GM12878 (cell line): ENCODE measurements at regions not wholly inside any gene's neighbourhood (a gene's known extent, or its start where the extent isn't known, plus 50 kb on each side); places are given as distances from the start of the nearest gene placed in this dataset.

Experiments
- ATAC-seq: fragments of 200-7000 bp; cut with Tn5 transposase; 3 replicates; pipeline ENCODE4 v1.9.1; 2020; ENCODE audit warnings: mild to moderate bottlenecking, moderate library complexity
- BruUV-seq: library from RNA; stranded (reverse); fragments of 400-500 nt; replicated peaks from 2 replicates; lab custom pipeline; 2021; lab: Mats Ljungman, UMichigan
- CTCF ChIA-PET: fragments of 300-600 bp; sonication (Branson Sonifier 250); formaldehyde crosslinking; extraction: SDS; loops from one replicate; lab custom pipeline; 2021; ENCODE audit warnings: inconsistent platforms; lab: Yijun Ruan, JAX
- POLR2A ChIA-PET: fragments of 350-600 bp; formaldehyde crosslinking; extraction: SDS; loops from one replicate; lab custom pipeline; 2021; ENCODE audit warnings: inconsistent platforms; lab: Charles Lee
- RAD21 ChIA-PET: fragments of 300-600 bp; sonication (Branson Sonifier 250); formaldehyde crosslinking; loops from one replicate; lab custom pipeline; 2023; ENCODE audit warnings: antibody characterized with exemption; ENCODE audit not compliant: unreplicated experiment; lab: Charles Lee
- SMC1A ChIA-PET: fragments of 300-600 bp; sonication (Branson Sonifier 250); formaldehyde crosslinking; loops from one replicate; lab custom pipeline; 2023; ENCODE audit not compliant: unreplicated experiment, uncharacterized antibody; lab: Charles Lee
- DNase-seq: peaks from one replicate; pipeline ENCODE4 v3.0.0-alpha.2; 2011; ENCODE audit warnings: low read depth, low spot score
- FAIRE-seq: peaks from 3 replicates; lab custom pipeline; 2011; peaks lifted over from hg19 to GRCh38; lab: Jason Lieb, UNC
- H2AFZ ChIP-seq: 2 replicates; pipeline ENCODE4 v1.6.0; 2011; ENCODE audit warnings: low read depth, low read length, control low read depth; ENCODE audit not compliant: control insufficient read depth
- H3K27ac ChIP-seq: 2 replicates; pipeline ENCODE4 v1.5.1; 2011; ENCODE audit warnings: control low read depth; ENCODE audit not compliant: control insufficient read depth, insufficient read depth
- H3K27me3 ChIP-seq, 2 experiments: replicated peaks in 1 of 2; 2 replicates each; pipeline versions ENCODE4 v1.6.0 to v1.6.1; 2011; ENCODE audit warnings: low read length in 1 of 2; ENCODE audit not compliant: control insufficient read depth in 2 of 2, insufficient read depth in 2 of 2
- H3K36me3 ChIP-seq, 2 experiments: 2 replicates each; pipeline ENCODE4 v1.5.1; 2011; ENCODE audit warnings: low read length in 1 of 2; ENCODE audit not compliant: control insufficient read depth in 2 of 2, insufficient read depth in 2 of 2
- H3K4me1 ChIP-seq: 2 replicates; pipeline ENCODE4 v1.6.1; 2011; ENCODE audit warnings: mild to moderate bottlenecking, low read length, moderate library complexity, mixed read lengths; ENCODE audit not compliant: control insufficient read depth, insufficient read depth
- H3K4me2 ChIP-seq: 2 replicates; pipeline ENCODE4 v1.6.0; 2011; ENCODE audit warnings: control low read depth; ENCODE audit not compliant: control insufficient read depth, insufficient read depth
- H3K4me3 ChIP-seq: fragments of 200-600 bp; sonication (generic); 2 replicates; pipeline ENCODE4 v1.5.1; 2016
- H3K79me2 ChIP-seq: 2 replicates; pipeline ENCODE4 v1.6.0; 2011; ENCODE audit warnings: low read length; ENCODE audit not compliant: control insufficient read depth, insufficient read depth
- H3K9ac ChIP-seq: 2 replicates; pipeline ENCODE4 v1.8.0; 2011; ENCODE audit warnings: low read length, control low read depth, mixed read lengths; ENCODE audit not compliant: control insufficient read depth, insufficient read depth
- H3K9me3 ChIP-seq: replicated peaks from 3 replicates; pipeline ENCODE4 v1.5.1; 2011; ENCODE audit warnings: mild to moderate bottlenecking, low read length; ENCODE audit not compliant: control insufficient read depth, insufficient read depth
- H4K20me1 ChIP-seq: 2 replicates; pipeline ENCODE4 v1.6.0; 2011; ENCODE audit not compliant: control insufficient read depth, insufficient read depth
- BACH1 ChIP-seq: fragments of 450-650 bp; IDR thresholded peaks from 2 replicates; pipeline ENCODE4 v1.6.1; 2017; ENCODE audit warnings: mild to moderate bottlenecking, borderline replicate concordance
- BRCA1 ChIP-seq: IDR thresholded peaks from 2 replicates; pipeline ENCODE4 v1.6.1; 2011; ENCODE audit warnings: low read depth, low read length, improper control_type of control experiment
- CBX5 ChIP-seq: sonication (generic); IDR thresholded peaks from 2 replicates; pipeline ENCODE4 v1.6.1; 2016; ENCODE audit warnings: low read depth, moderate library complexity, mild to moderate bottlenecking, inconsistent platforms
- FOS ChIP-seq: IDR thresholded peaks from 3 replicates; pipeline ENCODE4 v1.6.1; 2011; ENCODE audit warnings: borderline replicate concordance; ENCODE audit not compliant: insufficient read length; ENCODE audit errors: extremely low read depth
- HDAC2 ChIP-seq: fragments of 200-600 bp; sonication (generic); IDR thresholded peaks from 2 replicates; pipeline ENCODE4 v1.6.1; 2017
- SIX5 ChIP-seq: IDR thresholded peaks from 2 replicates; pipeline ENCODE4 v1.6.1; 2011; ENCODE audit warnings: mild to moderate bottlenecking, low read depth, low read length, moderate library complexity; ENCODE audit not compliant: severe bottlenecking
- ZNF207 ChIP-seq: fragments of 450-650 bp; IDR thresholded peaks from 2 replicates; pipeline ENCODE4 v1.6.1; 2014; ENCODE audit warnings: antibody characterized with exemption, mild to moderate bottlenecking, borderline replicate concordance
- WGBS: methylation state at CpG from one replicate; pipeline ENCODE4 v1.1.6; 2016; ENCODE audit warnings: low lambda C conversion rate; ENCODE audit not compliant: insufficient replicate concordance, insufficient coverage; ENCODE audit errors: missing lambda C conversion rate; 5-methylcytosine and 5-hydroxymethylcytosine counted together
- in situ Hi-C: fragments of 300-500 bp; cut with MboI; formaldehyde crosslinking; loops from 9 replicates; pipeline ENCODE4 v1.14.3; 2018; ENCODE audit warnings: mixed read lengths
- intact Hi-C: fragments of 100-400 bp; cut with micrococcal nuclease; formaldehyde crosslinking; loops from one replicate; pipeline ENCODE4 v1.14.2; 2022; ENCODE audit not compliant: unreplicated experiment
- TF ChIP-seq, protein P1 (sequence below): IDR thresholded peaks from 2 replicates; pipeline ENCODE4 v1.6.1; 2011; ENCODE audit warnings: borderline replicate concordance, low read depth, mild to moderate bottlenecking, moderate library complexity, low read length; ENCODE audit not compliant: insufficient read depth, poor library complexity, severe bottlenecking
- TF ChIP-seq, protein P2 (sequence below): fragments of 450-650 bp; conservative IDR thresholded peaks from 2 replicates; pipeline ENCODE4 v1.6.1; 2017; ENCODE audit warnings: mild to moderate bottlenecking, moderate library complexity

DNA sequence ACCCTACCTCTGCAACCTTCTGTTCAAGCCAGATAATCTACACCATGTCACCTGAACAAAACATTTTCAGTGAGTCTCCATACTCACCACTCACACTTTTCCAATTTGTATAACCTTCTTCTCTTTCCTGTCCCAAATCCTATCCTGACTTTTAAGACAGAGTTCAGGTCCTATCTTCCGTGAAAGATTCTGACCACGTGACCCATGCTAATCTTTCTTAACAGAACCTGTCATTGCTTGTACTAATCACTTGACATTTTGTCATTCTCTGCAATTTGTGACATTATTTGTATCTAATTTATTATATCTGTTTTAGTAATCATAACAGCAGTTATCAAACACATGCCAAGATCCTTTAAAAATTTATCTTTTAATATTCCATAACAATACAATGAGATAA lies 132.5 kb upstream of the PRLR start:
- ChIA-PET CTCF (no interaction called here), RAD21 (no interaction called here), SMC1A (interaction anchor here (1.1 to 2.1 kb wide), 2 partner anchors 8 to 11 kb away, joined by 5 to 14 read pairs; no protein-coding TSS in a partner anchor), POLR2A (no interaction called here)
- no peaks in the 10 kb centered on the region for H3K27me3 ChIP-seq
- H3K4me3 ChIP-seq, result no peak overlapping the region
- intact Hi-C loops, result no loop called here
- no peak overlapping the region for H3K27ac ChIP-seq
- no peaks in the 10 kb centered on the region for H3K9me3 ChIP-seq
- no peak for ATAC-seq
- H4K20me1 ChIP-seq, result no peaks in the 10 kb centered on the region
- TF ChIP-seq SIX5 (no peak), HDAC2 (no peak)
- TF ChIP-seq, protein P1, sequence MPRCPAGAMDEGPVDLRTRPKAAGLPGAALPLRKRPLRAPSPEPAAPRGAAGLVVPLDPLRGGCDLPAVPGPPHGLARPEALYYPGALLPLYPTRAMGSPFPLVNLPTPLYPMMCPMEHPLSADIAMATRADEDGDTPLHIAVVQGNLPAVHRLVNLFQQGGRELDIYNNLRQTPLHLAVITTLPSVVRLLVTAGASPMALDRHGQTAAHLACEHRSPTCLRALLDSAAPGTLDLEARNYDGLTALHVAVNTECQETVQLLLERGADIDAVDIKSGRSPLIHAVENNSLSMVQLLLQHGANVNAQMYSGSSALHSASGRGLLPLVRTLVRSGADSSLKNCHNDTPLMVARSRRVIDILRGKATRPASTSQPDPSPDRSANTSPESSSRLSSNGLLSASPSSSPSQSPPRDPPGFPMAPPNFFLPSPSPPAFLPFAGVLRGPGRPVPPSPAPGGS, result no peak
- in situ Hi-C loops, result no loop called here
- no peaks in the 10 kb centered on the region for H3K36me3 ChIP-seq
- no peaks in the 10 kb centered on the region for H3K79me2 ChIP-seq
- no TSS peak for BruUV-seq
- no peak overlapping the region for H3K4me2 ChIP-seq
- H3K4me1 ChIP-seq, result no peaks in the 10 kb centered on the region
- WGBS, result 21% methylated on average over 2 of the region's 2 CpGs
- no peak for FAIRE-seq
- DNase-seq, result no peak
- no peak overlapping the region for H2AFZ ChIP-seq
- no peak overlapping the region for H3K9ac ChIP-seq

DNA sequence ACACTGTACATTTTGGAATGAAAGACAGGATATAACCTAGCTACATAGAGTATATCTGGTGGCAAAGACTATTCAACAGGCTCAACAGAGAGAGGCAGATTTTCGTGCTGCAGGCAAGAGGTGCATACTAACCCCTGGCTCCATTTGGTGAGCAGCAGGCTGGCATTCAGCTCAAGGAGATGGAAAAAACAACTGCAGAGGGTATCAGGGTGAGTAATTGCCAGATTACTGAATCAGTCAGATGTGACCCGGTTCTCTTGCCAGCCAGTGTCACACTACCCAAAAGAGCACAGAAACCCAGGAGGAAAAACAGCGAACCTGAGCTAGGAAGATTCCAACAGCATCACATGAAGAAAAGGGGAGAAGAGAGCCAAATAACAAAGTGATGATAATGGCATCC lies 130.4 kb upstream of the PRLR start:
- no peak for TF ChIP-seq SIX5
- TF ChIP-seq ZNF207, result no peak
- no peak for TF ChIP-seq BACH1
- TF ChIP-seq, protein P2, sequence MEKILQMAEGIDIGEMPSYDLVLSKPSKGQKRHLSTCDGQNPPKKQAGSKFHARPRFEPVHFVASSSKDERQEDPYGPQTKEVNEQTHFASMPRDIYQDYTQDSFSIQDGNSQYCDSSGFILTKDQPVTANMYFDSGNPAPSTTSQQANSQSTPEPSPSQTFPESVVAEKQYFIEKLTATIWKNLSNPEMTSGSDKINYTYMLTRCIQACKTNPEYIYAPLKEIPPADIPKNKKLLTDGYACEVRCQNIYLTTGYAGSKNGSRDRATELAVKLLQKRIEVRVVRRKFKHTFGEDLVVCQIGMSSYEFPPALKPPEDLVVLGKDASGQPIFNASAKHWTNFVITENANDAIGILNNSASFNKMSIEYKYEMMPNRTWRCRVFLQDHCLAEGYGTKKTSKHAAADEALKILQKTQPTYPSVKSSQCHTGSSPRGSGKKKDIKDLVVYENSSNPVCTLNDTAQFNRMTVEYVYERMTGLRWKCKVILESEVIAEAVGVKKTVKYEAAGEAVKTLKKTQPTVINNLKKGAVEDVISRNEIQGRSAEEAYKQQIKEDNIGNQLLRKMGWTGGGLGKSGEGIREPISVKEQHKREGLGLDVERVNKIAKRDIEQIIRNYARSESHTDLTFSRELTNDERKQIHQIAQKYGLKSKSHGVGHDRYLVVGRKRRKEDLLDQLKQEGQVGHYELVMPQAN, result no peak
- no peak for TF ChIP-seq FOS
- no peak for TF ChIP-seq BRCA1
- TF ChIP-seq CBX5, result no peak
- WGBS, result 3% methylated on average over 3 of the region's 3 CpGs
- Histone ChIP-seq H3K27ac (no peak overlapping the region), H3K9me3 (no peaks in the 10 kb centered on the region), H3K27me3 (no peaks in the 10 kb centered on the region), H3K4me2 (no peak overlapping the region), H3K79me2 (no peaks in the 10 kb centered on the region), H2AFZ (no peak overlapping the region), H3K4me1 (no peaks in the 10 kb centered on the region), H3K36me3 (no peaks in the 10 kb centered on the region), H4K20me1 (no peaks in the 10 kb centered on the region), H3K4me3 (no peak overlapping the region), H3K9ac (no peak overlapping the region)
- BruUV-seq, result no TSS peak
- intact Hi-C loops, result no loop called here
- CTCF ChIA-PET, result interaction anchor here (1.7 kb wide), 1 partner anchor 26 kb away, joined by 3 read pairs; no protein-coding TSS in a partner anchor
- no peak for DNase-seq
- no peak for FAIRE-seq
- RAD21 ChIA-PET, result no interaction called here
- in situ Hi-C loops, result no loop called here
- POLR2A ChIA-PET, result no interaction called here
- peak; percentile 71 for ATAC-seq
- SMC1A ChIA-PET, result interaction anchor here (0.8 to 2.1 kb wide), 5 partner anchors 9 to 93 kb away, joined by 3 to 14 read pairs (median 4); no protein-coding TSS in a partner anchor
